H7 (cell line): ENCODE measurements at regions not wholly inside any gene's neighbourhood (a gene's known extent, or its start where the extent isn't known, plus 50 kb on each side); places are given as distances from the start of the nearest gene placed in this dataset.
"Not testable (repeated sequence)": the region's sequence is repeated elsewhere in the genome, so short reads cannot be mapped to it uniquely, and the experiment has no call there.

Experiments used
- DNase-seq: peaks from one replicate; pipeline ENCODE4 v3.0.0; 2012
- H3K27me3 ChIP-seq: 2 replicates; pipeline ENCODE4 v1.6.0; 2011; ENCODE audit warnings: mild to moderate bottlenecking, low read length; ENCODE audit not compliant: control insufficient read depth, insufficient read depth
- H3K36me3 ChIP-seq: replicated peaks from 2 replicates; pipeline ENCODE4 v1.5.1; 2011; ENCODE audit warnings: low read length; ENCODE audit not compliant: control insufficient read depth, insufficient read depth
- H3K4me3 ChIP-seq: 2 replicates; pipeline ENCODE4 v1.5.1; 2011; ENCODE audit warnings: low read depth, mild to moderate bottlenecking, control low read depth, low read length, moderate library complexity; ENCODE audit not compliant: insufficient read depth

GRCh38 chr12:74595696-74596095 lies 58.1 kb downstream of the ATXN7L3B start:
- Histone ChIP-seq H3K27me3 (no peaks in the 10 kb centered on the region), H3K36me3 (no peaks in the 10 kb centered on the region), H3K4me3 (no peak overlapping the region)
- DNase-seq: no peak

GRCh38 chr12:74598819-74599218 lies 61.2 kb downstream of the ATXN7L3B start:
- H3K27me3 ChIP-seq: no peaks in the 10 kb centered on the region
- H3K4me3 ChIP-seq: no peak overlapping the region
- no peak for DNase-seq

GRCh38 chr12:74599932-74600331 lies 62.3 kb downstream of the ATXN7L3B start:
- Histone ChIP-seq H3K36me3 (no peaks in the 10 kb centered on the region), H3K4me3 (no peak overlapping the region), H3K27me3 (no peaks in the 10 kb centered on the region)
- DNase-seq: no peak

More at GRCh38 chr12:74598819-74599218, 61.2 kb downstream of the ATXN7L3B start:
- no peaks in the 10 kb centered on the region for H3K36me3 ChIP-seq

- not testable (repeated sequence) for DNase-seq, H3K36me3 ChIP-seq, H3K4me3 ChIP-seq, H3K27me3 ChIP-seq
Observed at GRCh38 chr12:74600817-74601216, 63.2 kb downstream of the ATXN7L3B start.

- DNase-seq: no peak
- H3K4me3 ChIP-seq: no peak overlapping the region
- H3K27me3 ChIP-seq: no peaks in the 10 kb centered on the region
- no peaks in the 10 kb centered on the region for H3K36me3 ChIP-seq
Observed at GRCh38 chr12:74602881-74603672, 65.4 kb downstream of the ATXN7L3B start.

GRCh38 chr12:74608231-74608775 lies 70.7 kb downstream of the ATXN7L3B start:
- H3K4me3 ChIP-seq: no peak overlapping the region
- DNase-seq: no peak
- no peaks in the 10 kb centered on the region for H3K36me3 ChIP-seq
- H3K27me3 ChIP-seq: no peaks in the 10 kb centered on the region

- Histone ChIP-seq H3K4me3 (no peak overlapping the region), H3K27me3 (no peaks in the 10 kb centered on the region), H3K36me3 (no peaks in the 10 kb centered on the region)
- DNase-seq: no peak
Observed at GRCh38 chr12:74610711-74611110, 73.1 kb downstream of the ATXN7L3B start.

- no peak overlapping the region for H3K4me3 ChIP-seq
- DNase-seq: no peak
- no peaks in the 10 kb centered on the region for H3K27me3 ChIP-seq
- no peaks in the 10 kb centered on the region for H3K36me3 ChIP-seq
Observed at GRCh38 chr12:74614426-74614825, 76.8 kb downstream of the ATXN7L3B start.

GRCh38 chr12:74619084-74619483 lies 81.4 kb downstream of the ATXN7L3B start:
- Histone ChIP-seq H3K4me3 (no peak overlapping the region), H3K27me3 (no peaks in the 10 kb centered on the region), H3K36me3 (no peaks in the 10 kb centered on the region)
- no peak for DNase-seq

GRCh38 chr12:74619884-74620283 lies 82.2 kb downstream of the ATXN7L3B start:
- no peaks in the 10 kb centered on the region for H3K36me3 ChIP-seq
- DNase-seq: no peak
- H3K27me3 ChIP-seq: no peaks in the 10 kb centered on the region
- H3K4me3 ChIP-seq: no peak overlapping the region

- no peaks in the 10 kb centered on the region for H3K36me3 ChIP-seq
Observed at GRCh38 chr12:74620921-74621320, 83.3 kb downstream of the ATXN7L3B start.

GRCh38 chr12:74624201-74624600 lies 86.6 kb downstream of the ATXN7L3B start:
- H3K27me3 ChIP-seq: no peaks in the 10 kb centered on the region
- H3K4me3 ChIP-seq: no peak overlapping the region
- H3K36me3 ChIP-seq: no peaks in the 10 kb centered on the region
- DNase-seq: no peak

More at GRCh38 chr12:74620921-74621320, 83.3 kb downstream of the ATXN7L3B start:
- DNase-seq: no peak
- Histone ChIP-seq H3K27me3 (no peaks in the 10 kb centered on the region), H3K4me3 (no peak overlapping the region)

GRCh38 chr12:74626397-74626796 lies 88.8 kb downstream of the ATXN7L3B start:
- Histone ChIP-seq H3K36me3 (no peaks in the 10 kb centered on the region), H3K4me3 (no peak overlapping the region), H3K27me3 (no peaks in the 10 kb centered on the region)
- DNase-seq: no peak

GRCh38 chr12:74641262-74641661 lies 103.6 kb downstream of the ATXN7L3B start:
- H3K27me3 ChIP-seq: no peaks in the 10 kb centered on the region
- H3K36me3 ChIP-seq: no peaks in the 10 kb centered on the region
- no peak overlapping the region for H3K4me3 ChIP-seq
- DNase-seq: no peak

GRCh38 chr12:74641694-74642093 lies 104.1 kb downstream of the ATXN7L3B start:
- no peaks in the 10 kb centered on the region for H3K36me3 ChIP-seq
- H3K4me3 ChIP-seq: no peak overlapping the region
- no peaks in the 10 kb centered on the region for H3K27me3 ChIP-seq
- DNase-seq: no peak
